H1 (cell line): ENCODE measurements at regions not wholly inside any gene's neighbourhood (a gene's known extent, or its start where the extent isn't known, plus 50 kb on each side); places are given as distances from the start of the nearest gene placed in this dataset.

Source experiments
- CTCF ChIA-PET: fragments of 300-600 bp; sonication (Branson Sonifier 250); formaldehyde crosslinking; loops from one replicate; lab custom pipeline; 2021; ENCODE audit not compliant: partially characterized antibody; lab: Charles Lee
- POLR2A ChIA-PET: fragments of 300-600 bp; sonication (Branson Sonifier 250); formaldehyde crosslinking; loops from one replicate; lab custom pipeline; 2021; ENCODE audit warnings: inconsistent platforms; ENCODE audit not compliant: partially characterized antibody; lab: Charles Lee
- DNase-seq, 2 experiments: peaks; one replicate each; pipeline versions ENCODE4 v3.0.0 to v3.0.0-alpha.2; 2010 to 2022; ENCODE audit warnings: low spot score in 2 of 2, low read depth in 1 of 2, mixed read lengths in 1 of 2
- FAIRE-seq: peaks from 2 replicates; lab custom pipeline; 2011; peaks lifted over from hg19 to GRCh38; lab: Jason Lieb, UNC
- H2AFZ ChIP-seq: 2 replicates; pipeline ENCODE4 v1.8.1; 2012; ENCODE audit warnings: low read length, inconsistent platforms
- H2AK5ac ChIP-seq: 2 replicates; pipeline ENCODE4 v1.6.1; 2013; ENCODE audit warnings: low read depth, low read length
- H2BK120ac ChIP-seq: replicated peaks from 2 replicates; pipeline ENCODE3; 2013; ENCODE audit warnings: low read depth, low read length, inconsistent platforms
- H2BK12ac ChIP-seq: 2 replicates; pipeline ENCODE4 v1.6.1; 2013; ENCODE audit warnings: low read depth, low read length
- H2BK15ac ChIP-seq: 2 replicates; pipeline ENCODE4 v1.6.1; 2013; ENCODE audit warnings: low read length
- H2BK20ac ChIP-seq: 2 replicates; pipeline ENCODE4 v1.6.1; 2013; ENCODE audit warnings: low read length
- H2BK5ac ChIP-seq: 2 replicates; pipeline ENCODE4 v1.6.1; 2013; ENCODE audit warnings: low read depth, low read length
- H3K14ac ChIP-seq: 2 replicates; pipeline ENCODE4 v1.6.1; 2013; ENCODE audit warnings: inconsistent platforms; ENCODE audit not compliant: insufficient read length
- H3K18ac ChIP-seq: 2 replicates; pipeline ENCODE4 v1.6.1; 2013; ENCODE audit warnings: low read length; ENCODE audit errors: extremely low read depth
- H3K23ac ChIP-seq: 2 replicates; pipeline ENCODE4 v1.6.1; 2013; ENCODE audit warnings: inconsistent platforms; ENCODE audit not compliant: insufficient read length
- H3K23me2 ChIP-seq: 2 replicates; pipeline ENCODE4 v1.6.1; 2013; ENCODE audit warnings: low read depth, low read length
- H3K27ac ChIP-seq: 2 replicates; pipeline ENCODE4 v1.6.1; 2011; ENCODE audit warnings: low read depth, low read length, inconsistent platforms
- H3K27me3 ChIP-seq, 4 experiments: replicated peaks in 1 of 4; 1 replicate in 1 of 4; 2 replicates in 3 of 4; pipeline versions ENCODE4 v1.6.1 to v1.8.1; 2011 to 2013; ENCODE audit warnings: low read length in 3 of 4, mild to moderate bottlenecking in 3 of 4, inconsistent platforms in 2 of 4, mixed read lengths in 2 of 4, moderate library complexity in 1 of 4; ENCODE audit not compliant: control insufficient read depth in 3 of 4, insufficient read depth in 3 of 4; ENCODE audit errors: extremely low read depth in 1 of 4
- H3K36me3 ChIP-seq, 4 experiments: 2 replicates each; pipeline versions ENCODE4 v1.6.1 to v1.8.1; 2011 to 2013; ENCODE audit warnings: mild to moderate bottlenecking in 4 of 4, low read length in 3 of 4, moderate library complexity in 2 of 4, control low read depth in 1 of 4, inconsistent platforms in 1 of 4; ENCODE audit not compliant: insufficient read depth in 4 of 4, control insufficient read depth in 2 of 4
- H3K4ac ChIP-seq: replicated peaks from 2 replicates; pipeline ENCODE3; 2013; ENCODE audit warnings: low read length, low read depth, mixed read lengths, inconsistent platforms; ENCODE audit not compliant: insufficient read length
- H3K4me1 ChIP-seq, 4 experiments: replicated peaks in 1 of 4; 1 replicate in 1 of 4; 2 replicates in 3 of 4; pipeline versions ENCODE4 v1.6.1 to v1.8.1; 2011 to 2013; ENCODE audit warnings: low read length in 3 of 4, inconsistent platforms in 2 of 4, mixed read lengths in 1 of 4; ENCODE audit not compliant: insufficient read depth in 4 of 4, control insufficient read depth in 3 of 4
- H3K4me2 ChIP-seq, 2 experiments: 2 replicates each; pipeline versions ENCODE4 v1.6.1 to v1.8.1; 2011 to 2013; ENCODE audit warnings: low read depth in 2 of 2, low read length in 2 of 2, control low read depth in 1 of 2, inconsistent platforms in 1 of 2, mild to moderate bottlenecking in 1 of 2; ENCODE audit not compliant: insufficient read depth in 1 of 2
- H3K4me3 ChIP-seq, 4 experiments: fragments of 200-600, 300-600 bp in 1 of 4; sonication (generic), shearing (Covaris generic), sonication (Bioruptor Twin) in 1 of 4; 2 replicates each; pipeline versions ENCODE4 v1.5.1 to v1.8.1; 2011 to 2016; ENCODE audit warnings: low read length in 4 of 4, low read depth in 3 of 4, control low read depth in 2 of 4, inconsistent platforms in 2 of 4, mild to moderate bottlenecking in 2 of 4, mixed read lengths in 1 of 4, moderate library complexity in 1 of 4; ENCODE audit not compliant: insufficient read depth in 2 of 4; ENCODE audit errors: extremely low read depth in 1 of 4
- H3K56ac ChIP-seq: replicated peaks from 2 replicates; pipeline ENCODE3; 2013; ENCODE audit warnings: low read depth, mild to moderate bottlenecking, mixed read lengths, low read length, inconsistent platforms; ENCODE audit not compliant: insufficient read length
- H3K79me1 ChIP-seq: 2 replicates; pipeline ENCODE4 v1.6.1; 2013; ENCODE audit warnings: low read depth, low read length, control low read depth
- H3K79me2 ChIP-seq, 2 experiments: 2 replicates each; pipeline versions ENCODE4 v1.6.1 to v1.8.1; 2012 to 2013; ENCODE audit warnings: low read length in 2 of 2, mild to moderate bottlenecking in 2 of 2, inconsistent platforms in 1 of 2; ENCODE audit not compliant: insufficient read depth in 2 of 2, control insufficient read depth in 1 of 2
- H3K9ac ChIP-seq, 4 experiments: replicated peaks in 1 of 4; 1 replicate in 1 of 4; 2 replicates in 3 of 4; pipeline versions ENCODE4 v1.6.1 to v1.8.1; 2011 to 2013; ENCODE audit warnings: low read depth in 3 of 4, low read length in 3 of 4, control low read depth in 2 of 4, mild to moderate bottlenecking in 2 of 4, moderate library complexity in 2 of 4, inconsistent platforms in 1 of 4; ENCODE audit errors: extremely low read depth in 1 of 4
- H3K9me3 ChIP-seq, 2 experiments: 2 replicates each; pipeline versions ENCODE4 v1.6.1 to v1.8.1; 2012 to 2013; ENCODE audit warnings: mild to moderate bottlenecking in 2 of 2, moderate library complexity in 2 of 2, control low read depth in 1 of 2, inconsistent platforms in 1 of 2, low read depth in 1 of 2, low read length in 1 of 2, mixed read lengths in 1 of 2; ENCODE audit not compliant: insufficient read depth in 2 of 2
- H4K20me1 ChIP-seq, 2 experiments: replicated peaks in 1 of 2; 2 replicates each; pipeline versions ENCODE3 to v1.8.1; 2011 to 2013; ENCODE audit warnings: inconsistent platforms in 2 of 2, low read length in 2 of 2, mild to moderate bottlenecking in 1 of 2; ENCODE audit not compliant: insufficient read depth in 2 of 2, control insufficient read depth in 1 of 2
- H4K5ac ChIP-seq: 2 replicates; pipeline ENCODE4 v1.6.1; 2013; ENCODE audit warnings: low read length, low read depth, mixed read lengths, inconsistent platforms; ENCODE audit not compliant: insufficient read length
- H4K8ac ChIP-seq: 2 replicates; pipeline ENCODE4 v1.8.0; 2013; ENCODE audit warnings: mild to moderate bottlenecking, moderate library complexity, low read length, inconsistent platforms; ENCODE audit not compliant: insufficient read depth; ENCODE audit errors: extremely low read depth
- H4K91ac ChIP-seq: replicated peaks from 2 replicates; pipeline ENCODE3; 2013; ENCODE audit warnings: low read length, mixed read lengths, inconsistent platforms; ENCODE audit not compliant: insufficient read length
- CBX5 ChIP-seq: fragments of 300-800, 300-1000 bp; sonication (generic); IDR thresholded peaks from 2 replicates; pipeline ENCODE4 v1.7.1; 2016; ENCODE audit warnings: antibody characterized with exemption, low read length, low read depth
- CHD1 ChIP-seq: IDR thresholded peaks from 2 replicates; pipeline ENCODE4 v1.6.1; 2012; ENCODE audit warnings: low read depth, low read length, improper control_type of control experiment
- CREB1 ChIP-seq: IDR thresholded peaks from 2 replicates; pipeline ENCODE4 v1.6.1; 2012; ENCODE audit warnings: inconsistent platforms
- CTBP2 ChIP-seq: IDR thresholded peaks from 2 replicates; pipeline ENCODE4 v1.7.0; 2011; ENCODE audit warnings: borderline replicate concordance, mild to moderate bottlenecking, moderate library complexity, mixed read lengths, low read length; ENCODE audit not compliant: insufficient read depth, insufficient read length
- SP1 ChIP-seq: IDR thresholded peaks from 2 replicates; pipeline ENCODE4 v1.6.1; 2011; ENCODE audit warnings: low read depth, low read length
- SRF ChIP-seq: IDR thresholded peaks from 2 replicates; pipeline ENCODE4 v1.6.1; 2011; ENCODE audit warnings: mild to moderate bottlenecking, low read depth, low read length, moderate library complexity
- TAF7 ChIP-seq: optimal IDR thresholded peaks from 2 replicates; pipeline ENCODE3; 2011; ENCODE audit warnings: low read depth, mild to moderate bottlenecking, inconsistent platforms, low read length, moderate library complexity, borderline replicate concordance
- WGBS, 2 experiments: shearing (Covaris generic) in 1 of 2; methylation state at CpG; one replicate each; pipeline versions ENCODE4 v1.1.6 to v1.1.7; 2013 to 2015; ENCODE audit warnings: low lambda C conversion rate in 2 of 2, mixed read lengths in 2 of 2, inconsistent platforms in 1 of 2, low coverage in 1 of 2, missing lambda C conversion rate in 1 of 2; ENCODE audit not compliant: insufficient replicate concordance in 2 of 2, insufficient coverage in 1 of 2, insufficient read length in 1 of 2; ENCODE audit errors: extremely low coverage in 1 of 2, missing lambda C conversion rate in 1 of 2; 5-methylcytosine and 5-hydroxymethylcytosine counted together

DNA sequence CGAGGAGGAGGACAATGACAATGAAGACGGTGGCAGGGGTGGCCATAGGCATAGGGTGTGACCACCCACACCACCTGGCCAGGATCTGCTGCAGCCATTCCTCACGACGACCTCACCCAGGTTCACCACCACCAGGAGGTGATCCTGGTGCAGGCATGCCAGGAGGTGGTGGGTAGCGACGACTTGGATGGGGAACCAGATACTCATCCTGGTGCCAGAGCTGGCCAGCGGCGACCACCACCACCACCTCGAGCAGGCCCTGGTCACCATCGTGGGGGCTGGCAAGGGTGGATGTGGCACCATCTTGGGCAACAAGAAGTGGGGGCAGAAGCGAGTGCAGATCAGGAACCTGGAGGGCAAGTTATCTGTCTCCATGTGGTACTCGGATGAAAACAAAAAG is 117.1 kb upstream of the NXPH2 start:
- Histone ChIP-seq H3K56ac (no peak overlapping the region), H4K91ac (peak overlapping the region; percentile 67), H3K23ac (no peak overlapping the region), H2BK20ac (no peak overlapping the region), H3K36me3 (no peaks in the 10 kb centered on the region), H4K20me1 (no peaks in the 10 kb centered on the region), H2AK5ac (no peak overlapping the region), H3K4me3 (no peak overlapping the region), H3K79me1 (no peaks in the 10 kb centered on the region), H3K79me2 (no peaks in the 10 kb centered on the region), H4K8ac (no peak overlapping the region), H3K9ac (no peak overlapping the region), H3K4ac (no peak overlapping the region), H3K4me2 (no peak overlapping the region), H3K4me1 (no peaks in the 10 kb centered on the region), H3K27ac (no peak overlapping the region), H2BK12ac (no peak overlapping the region), H3K23me2 (no peaks in the 10 kb centered on the region), H2BK5ac (no peak overlapping the region), H4K5ac (no peak overlapping the region), H2BK120ac (no peak overlapping the region), H3K14ac (no peak overlapping the region), H2BK15ac (no peak overlapping the region), H3K18ac (no peak overlapping the region), H3K9me3 (no peaks in the 10 kb centered on the region; a peak in 1 of 4 replicates), H3K27me3 (no peaks in the 10 kb centered on the region), H2AFZ (no peak overlapping the region)
- 91% methylated on average over 12 of the region's 12 CpGs; no CpG with 5 or more reads in 1 of the 2 experiments for WGBS, 2 experiments
- ChIA-PET CTCF (interaction anchor here (1.2 kb wide), 1 partner anchor 51 kb away, joined by 3 read pairs; no protein-coding TSS in a partner anchor), POLR2A (no interaction called here)
- DNase-seq (no peak), FAIRE-seq (no peak)
- TF ChIP-seq SRF (no peak), TAF7 (no peak), CBX5 (no peak), CTBP2 (no peak), SP1 (no peak), CHD1 (no peak), CREB1 (no peak)
